ENCODE measurements at regions not wholly inside any gene's neighbourhood (a gene's known extent, or its start where the extent isn't known, plus 50 kb on each side); places are given as distances from the start of the nearest gene placed in this dataset.

- no peak for TF ChIP-seq CTCF (conservative IDR thresholded peaks at IDR 0.05; ENCODE audit: low read length)
- no peak for TF ChIP-seq EZH2phosphoT487 (IDR thresholded peaks at IDR 0.05; ENCODE audit: borderline replicate concordance)
Measured at GRCh38 chr12:25702553-25702952, 149.5 kb upstream of the LMNTD1 start.

Data from Loucy (cell line).